CD4-positive, alpha-beta T cell treated with Interleukin-10 for 1 hour (primary cell): ENCODE measurements at regions not wholly inside any gene's neighbourhood (a gene's known extent, or its start where the extent isn't known, plus 50 kb on each side); places are given as distances from the start of the nearest gene placed in this dataset.

ENCODE experiments used
- DNase-seq: peaks from one replicate; pipeline ENCODE4 v3.0.0-alpha.2; 2020

- no peak for DNase-seq
These were observed 58.5 kb upstream of the AHR start for GRCh38 chr7:17239683-17240521.

GRCh38 chr7:17242504-17242903 lies 55.9 kb upstream of the AHR start:
- no peak for DNase-seq

GRCh38 chr7:17244786-17245185 lies 53.7 kb upstream of the AHR start:
- DNase-seq = no peak

- no peak for DNase-seq
These were observed 51.1 kb upstream of the AHR start for GRCh38 chr7:17247357-17247756.

GRCh38 chr7:17248527-17248926 lies 49.9 kb upstream of the AHR start:
- DNase-seq = no peak
